Astrocyte (in vitro differentiated cells and primary cell): ENCODE measurements at regions not wholly inside any gene's neighbourhood (a gene's known extent, or its start where the extent isn't known, plus 50 kb on each side); places are given as distances from the start of the nearest gene placed in this dataset.

ENCODE experiments used
- EZH2 ChIP-seq: IDR thresholded peaks from 2 replicates; pipeline ENCODE4 v1.6.1; 2012; ENCODE audit warnings: mild to moderate bottlenecking, low read length, inconsistent platforms; ENCODE audit not compliant: insufficient read depth
- TF ChIP-seq, protein P1 (sequence below): IDR thresholded peaks from 2 replicates; pipeline ENCODE4 v1.5.1; 2011; ENCODE audit warnings: low read depth, mild to moderate bottlenecking, inconsistent platforms, low read length, moderate library complexity; ENCODE audit not compliant: insufficient read depth

DNA sequence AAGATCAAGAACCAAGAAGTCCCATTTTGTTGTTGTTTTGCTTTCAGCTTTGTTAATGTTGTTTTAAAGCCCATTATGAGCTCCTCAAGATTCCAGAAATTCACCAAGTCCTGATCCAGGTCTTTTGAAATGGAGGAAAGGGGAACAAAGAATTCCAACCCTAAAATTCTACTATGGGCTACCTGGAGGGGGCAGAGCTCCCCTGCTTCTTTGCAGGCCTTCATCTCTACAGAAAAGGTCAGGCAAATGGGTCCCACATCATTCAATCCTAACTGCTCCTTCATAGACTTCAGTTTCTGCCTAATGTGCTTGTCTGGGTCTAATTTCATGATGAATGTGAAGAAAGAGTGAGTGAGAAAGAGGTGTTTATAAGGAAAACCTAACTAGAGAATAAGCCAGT lies 375.5 kb downstream of the TOX3 start:
- TF ChIP-seq, protein P1, sequence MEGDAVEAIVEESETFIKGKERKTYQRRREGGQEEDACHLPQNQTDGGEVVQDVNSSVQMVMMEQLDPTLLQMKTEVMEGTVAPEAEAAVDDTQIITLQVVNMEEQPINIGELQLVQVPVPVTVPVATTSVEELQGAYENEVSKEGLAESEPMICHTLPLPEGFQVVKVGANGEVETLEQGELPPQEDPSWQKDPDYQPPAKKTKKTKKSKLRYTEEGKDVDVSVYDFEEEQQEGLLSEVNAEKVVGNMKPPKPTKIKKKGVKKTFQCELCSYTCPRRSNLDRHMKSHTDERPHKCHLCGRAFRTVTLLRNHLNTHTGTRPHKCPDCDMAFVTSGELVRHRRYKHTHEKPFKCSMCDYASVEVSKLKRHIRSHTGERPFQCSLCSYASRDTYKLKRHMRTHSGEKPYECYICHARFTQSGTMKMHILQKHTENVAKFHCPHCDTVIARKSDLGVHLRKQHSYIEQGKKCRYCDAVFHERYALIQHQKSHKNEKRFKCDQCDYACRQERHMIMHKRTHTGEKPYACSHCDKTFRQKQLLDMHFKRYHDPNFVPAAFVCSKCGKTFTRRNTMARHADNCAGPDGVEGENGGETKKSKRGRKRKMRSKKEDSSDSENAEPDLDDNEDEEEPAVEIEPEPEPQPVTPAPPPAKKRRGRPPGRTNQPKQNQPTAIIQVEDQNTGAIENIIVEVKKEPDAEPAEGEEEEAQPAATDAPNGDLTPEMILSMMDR: no peak
- no peak for TF ChIP-seq EZH2
